Adrenal gland (tissue), 5 donors: ENCODE measurements at regions not wholly inside any gene's neighbourhood (a gene's known extent, or its start where the extent isn't known, plus 50 kb on each side); places are given as distances from the start of the nearest gene placed in this dataset.

Experiments
- CTCF ChIP-seq, 6 experiments: fragments of 450-650 bp in 4 of 6; fragments of 200-600 bp in 2 of 6; sonication (generic) in 1 of 6; IDR thresholded peaks; 1 replicate in 5 of 6; 2 replicates in 1 of 6; pipeline versions ENCODE4 v1.5.1 to v1.8.0; 2016 to 2021; ENCODE audit warnings: antibody characterized with exemption in 6 of 6, mild to moderate bottlenecking in 2 of 6, moderate library complexity in 1 of 6
- POLR2A ChIP-seq, 2 donors: fragments of 450-650 bp; IDR thresholded peaks; one replicate each; pipeline ENCODE4 v1.6.1; 2017; ENCODE audit warnings: antibody characterized with exemption in 2 of 2, mild to moderate bottlenecking in 2 of 2, moderate library complexity in 1 of 2
- donor health status: DM: no; HTN: no; CAD: no.

GRCh38 chr6:91498576-91498975, 911.7 kb upstream of the MAP3K7 start:
- no peak for TF ChIP-seq CTCF (IDR thresholded peaks at IDR 0.05)
- no peak for TF ChIP-seq POLR2A (IDR thresholded peaks at IDR 0.05)
